ENCODE measurements at regions not wholly inside any gene's neighbourhood (a gene's known extent, or its start where the extent isn't known, plus 50 kb on each side); places are given as distances from the start of the nearest gene placed in this dataset.
"Not testable (repeated sequence)": the region's sequence is repeated elsewhere in the genome, so short reads cannot be mapped to it uniquely, and the experiment has no call there.

- ChIA-PET CTCF (no interaction called here), POLR2A (ENCODE audit: unreplicated experiment) (interaction anchor here (0.7 kb wide), 1 partner anchor 72 kb away, joined by 4 read pairs; no protein-coding TSS in a partner anchor)
- Histone ChIP-seq H3K4me3 (ENCODE audit: low read length) (no peak overlapping the region), H3K27me3 (ENCODE audit: low read length) (no peaks in the 10 kb centered on the region), H3K79me2 (ENCODE audit: low read length) (no peaks in the 10 kb centered on the region), H3K27ac (ENCODE audit: low read length) (no peak overlapping the region), H3K4me2 (ENCODE audit: low read length) (no peak overlapping the region), H2AFZ (ENCODE audit: low read length) (no peak overlapping the region), H3K9ac (ENCODE audit: low read length) (no peak overlapping the region), H3K9me2 (replicated peaks; ENCODE audit: low read length) (no peaks in the 10 kb centered on the region), H4K20me1 (ENCODE audit: low read length) (no peaks in the 10 kb centered on the region), H3K9me3 (ENCODE audit: low read length) (no peaks in the 10 kb centered on the region), H3F3A (ENCODE audit: low read length, unreplicated experiment) (no peaks in the 10 kb centered on the region), H3K36me3 (ENCODE audit: low read depth, low read length) (no peaks in the 10 kb centered on the region), H3K4me1 (ENCODE audit: insufficient read depth, low read length) (no peaks in the 10 kb centered on the region; the same call in 1 of the 2 replicates)
- BruUV-seq (replicated peaks) = no TSS peak
- TF ChIP-seq EZH2phosphoT487 (IDR thresholded peaks at IDR 0.05; ENCODE audit: borderline replicate concordance, low read length) (no peak), EZH2 (IDR thresholded peaks at IDR 0.05; ENCODE audit: low read length, unreplicated experiment) (no peak)
- TF ChIP-seq, protein P1, sequence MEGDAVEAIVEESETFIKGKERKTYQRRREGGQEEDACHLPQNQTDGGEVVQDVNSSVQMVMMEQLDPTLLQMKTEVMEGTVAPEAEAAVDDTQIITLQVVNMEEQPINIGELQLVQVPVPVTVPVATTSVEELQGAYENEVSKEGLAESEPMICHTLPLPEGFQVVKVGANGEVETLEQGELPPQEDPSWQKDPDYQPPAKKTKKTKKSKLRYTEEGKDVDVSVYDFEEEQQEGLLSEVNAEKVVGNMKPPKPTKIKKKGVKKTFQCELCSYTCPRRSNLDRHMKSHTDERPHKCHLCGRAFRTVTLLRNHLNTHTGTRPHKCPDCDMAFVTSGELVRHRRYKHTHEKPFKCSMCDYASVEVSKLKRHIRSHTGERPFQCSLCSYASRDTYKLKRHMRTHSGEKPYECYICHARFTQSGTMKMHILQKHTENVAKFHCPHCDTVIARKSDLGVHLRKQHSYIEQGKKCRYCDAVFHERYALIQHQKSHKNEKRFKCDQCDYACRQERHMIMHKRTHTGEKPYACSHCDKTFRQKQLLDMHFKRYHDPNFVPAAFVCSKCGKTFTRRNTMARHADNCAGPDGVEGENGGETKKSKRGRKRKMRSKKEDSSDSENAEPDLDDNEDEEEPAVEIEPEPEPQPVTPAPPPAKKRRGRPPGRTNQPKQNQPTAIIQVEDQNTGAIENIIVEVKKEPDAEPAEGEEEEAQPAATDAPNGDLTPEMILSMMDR (conservative IDR thresholded peaks at IDR 0.05; ENCODE audit: low read depth, low read length) = no peak
- ATAC-seq (peak; percentile 94), DNase-seq (peak; percentile 39)
- intact Hi-C loops (cut with micrococcal nuclease) = loop anchor here (10.0 kb wide), 1 partner anchor 461 kb away; no protein-coding TSS in a partner anchor
Measured at GRCh38 chr5:25516141-25516540, 871.4 kb upstream of the CDH10 start.

GRCh38 chr5:25515525-25515924, 870.7 kb upstream of the CDH10 start:
- no peak for TF ChIP-seq EZH2 (IDR thresholded peaks at IDR 0.05; ENCODE audit: low read length, unreplicated experiment)
- no peak for TF ChIP-seq EZH2phosphoT487 (IDR thresholded peaks at IDR 0.05; ENCODE audit: borderline replicate concordance, low read length)
- TF ChIP-seq, protein P1 (conservative IDR thresholded peaks at IDR 0.05; ENCODE audit: low read depth, low read length) = no peak
- Histone ChIP-seq H3K9ac (ENCODE audit: low read length) (no peak overlapping the region), H3F3A (ENCODE audit: low read length, unreplicated experiment) (no peaks in the 10 kb centered on the region), H3K36me3 (ENCODE audit: low read depth, low read length) (no peaks in the 10 kb centered on the region), H3K4me2 (ENCODE audit: low read length) (no peak overlapping the region), H3K9me2 (replicated peaks; ENCODE audit: low read length) (no peaks in the 10 kb centered on the region), H3K4me3 (ENCODE audit: low read length) (no peak overlapping the region), H3K27me3 (ENCODE audit: low read length) (no peaks in the 10 kb centered on the region), H3K4me1 (ENCODE audit: insufficient read depth, low read length) (no peaks in the 10 kb centered on the region; the same call in 1 of the 2 replicates), H4K20me1 (ENCODE audit: low read length) (no peaks in the 10 kb centered on the region), H3K27ac (ENCODE audit: low read length) (no peak overlapping the region), H3K9me3 (ENCODE audit: low read length) (no peaks in the 10 kb centered on the region), H2AFZ (ENCODE audit: low read length) (no peak overlapping the region), H3K79me2 (ENCODE audit: low read length) (no peaks in the 10 kb centered on the region)
- CTCF ChIA-PET = no interaction called here
- ATAC-seq = peak; percentile 27; the same call in 1 of the 2 replicates
- POLR2A ChIA-PET (ENCODE audit: unreplicated experiment) = interaction anchor here (0.6 to 0.7 kb wide), 2 partner anchors 71 to 540 kb away, joined by 4 read pairs; no protein-coding TSS in a partner anchor
- intact Hi-C loops (cut with micrococcal nuclease) = loop anchor here (10.0 kb wide), 1 partner anchor 461 kb away; no protein-coding TSS in a partner anchor
- no TSS peak for BruUV-seq (replicated peaks)
- no peak for DNase-seq

DNA sequence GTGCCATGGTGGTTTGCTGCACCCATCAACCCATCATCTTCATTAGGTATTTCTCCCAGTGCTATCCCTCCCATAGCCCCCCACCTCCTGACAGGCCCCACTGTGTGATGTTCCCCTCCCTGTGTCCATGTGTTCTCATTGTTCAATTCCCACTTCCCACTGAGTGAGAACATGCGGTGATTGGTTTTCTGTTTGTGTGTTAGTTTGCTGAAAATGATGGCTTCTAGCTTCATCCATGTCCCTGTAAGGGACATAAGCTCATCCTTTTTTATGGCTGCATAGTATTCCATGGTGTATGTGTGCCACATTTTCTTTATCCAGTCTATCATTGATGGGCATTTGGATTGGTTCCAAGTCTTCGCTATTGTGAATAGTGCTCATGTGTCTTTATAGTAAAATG, 865.9 kb upstream of the CDH10 start:
- H3K9me3 ChIP-seq (ENCODE audit: low read length); H3K36me3 ChIP-seq (ENCODE audit: low read depth, low read length); DNase-seq; ATAC-seq; CTCF ChIA-PET; POLR2A ChIA-PET (ENCODE audit: unreplicated experiment); H3K9me2 ChIP-seq (replicated peaks; ENCODE audit: low read length); H3K79me2 ChIP-seq (ENCODE audit: low read length); H3K4me2 ChIP-seq (ENCODE audit: low read length); H4K20me1 ChIP-seq (ENCODE audit: low read length); H3K4me1 ChIP-seq (ENCODE audit: insufficient read depth, low read length); H3F3A ChIP-seq (ENCODE audit: low read length, unreplicated experiment); H3K27me3 ChIP-seq (ENCODE audit: low read length); H3K27ac ChIP-seq (ENCODE audit: low read length); H3K9ac ChIP-seq (ENCODE audit: low read length); BruUV-seq (replicated peaks); H2AFZ ChIP-seq (ENCODE audit: low read length); H3K4me3 ChIP-seq (ENCODE audit: low read length): not testable (repeated sequence)
- intact Hi-C loops (cut with micrococcal nuclease) = loop anchor here (10.0 kb wide), 1 partner anchor 456 kb away; no protein-coding TSS in a partner anchor

DNA sequence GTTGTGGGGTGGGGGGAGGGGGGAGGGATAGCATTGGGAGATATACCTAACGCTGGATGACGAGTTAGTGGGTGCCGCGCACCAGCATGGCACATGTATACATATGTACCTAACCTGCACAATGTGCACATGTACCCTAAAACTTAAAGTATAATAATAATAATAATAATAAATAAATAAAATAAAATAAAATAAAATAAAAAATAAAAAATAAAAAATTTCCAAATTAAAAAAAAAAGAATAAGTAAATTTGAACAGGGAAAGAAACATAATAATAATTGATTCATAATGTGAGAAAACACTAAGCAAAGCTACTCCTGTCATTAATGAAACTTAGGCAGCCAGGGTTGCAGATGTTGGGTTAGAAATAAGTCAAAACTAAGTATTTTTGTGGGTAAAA, 863.2 kb upstream of the CDH10 start:
- H3K4me3 ChIP-seq (ENCODE audit: low read length); POLR2A ChIA-PET (ENCODE audit: unreplicated experiment); H3K27me3 ChIP-seq (ENCODE audit: low read length); H3K4me2 ChIP-seq (ENCODE audit: low read length); intact Hi-C loops (cut with micrococcal nuclease); H3K36me3 ChIP-seq (ENCODE audit: low read depth, low read length); H2AFZ ChIP-seq (ENCODE audit: low read length); CTCF ChIA-PET; H3K9ac ChIP-seq (ENCODE audit: low read length); H3F3A ChIP-seq (ENCODE audit: low read length, unreplicated experiment); DNase-seq; H3K27ac ChIP-seq (ENCODE audit: low read length); H3K9me3 ChIP-seq (ENCODE audit: low read length); ATAC-seq; H3K79me2 ChIP-seq (ENCODE audit: low read length); H4K20me1 ChIP-seq (ENCODE audit: low read length); H3K9me2 ChIP-seq (replicated peaks; ENCODE audit: low read length); H3K4me1 ChIP-seq (ENCODE audit: insufficient read depth, low read length); BruUV-seq (replicated peaks): not testable (repeated sequence)
